MV-4-11 (cell line): ENCODE measurements at regions not wholly inside any gene's neighbourhood (a gene's known extent, or its start where the extent isn't known, plus 50 kb on each side); places are given as distances from the start of the nearest gene placed in this dataset.

ENCODE experiments used
- DNase-seq: peaks from one replicate; lab custom pipeline; 2025; lab: John Stamatoyannopoulos, UW

DNA sequence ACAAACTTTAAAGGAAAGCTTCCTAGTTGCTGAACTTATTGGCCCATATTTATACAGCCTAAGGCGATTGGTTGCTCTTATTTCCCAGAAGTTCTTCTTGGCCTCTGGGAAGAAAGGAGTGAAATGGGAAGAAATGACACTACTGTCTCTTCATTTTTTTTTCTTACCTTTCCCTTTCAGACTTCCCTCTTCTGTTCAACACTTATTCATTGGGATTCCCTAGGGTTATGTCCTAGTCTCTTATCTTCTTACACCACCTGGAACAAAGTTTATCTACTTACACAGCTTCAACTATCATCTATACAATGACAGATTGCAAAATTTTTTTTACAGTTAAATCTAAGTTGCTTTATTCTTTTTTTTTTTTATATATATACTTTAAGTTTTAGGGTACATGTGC is 68.0 kb downstream of the SNX12 start:
- no peak for DNase-seq

DNA sequence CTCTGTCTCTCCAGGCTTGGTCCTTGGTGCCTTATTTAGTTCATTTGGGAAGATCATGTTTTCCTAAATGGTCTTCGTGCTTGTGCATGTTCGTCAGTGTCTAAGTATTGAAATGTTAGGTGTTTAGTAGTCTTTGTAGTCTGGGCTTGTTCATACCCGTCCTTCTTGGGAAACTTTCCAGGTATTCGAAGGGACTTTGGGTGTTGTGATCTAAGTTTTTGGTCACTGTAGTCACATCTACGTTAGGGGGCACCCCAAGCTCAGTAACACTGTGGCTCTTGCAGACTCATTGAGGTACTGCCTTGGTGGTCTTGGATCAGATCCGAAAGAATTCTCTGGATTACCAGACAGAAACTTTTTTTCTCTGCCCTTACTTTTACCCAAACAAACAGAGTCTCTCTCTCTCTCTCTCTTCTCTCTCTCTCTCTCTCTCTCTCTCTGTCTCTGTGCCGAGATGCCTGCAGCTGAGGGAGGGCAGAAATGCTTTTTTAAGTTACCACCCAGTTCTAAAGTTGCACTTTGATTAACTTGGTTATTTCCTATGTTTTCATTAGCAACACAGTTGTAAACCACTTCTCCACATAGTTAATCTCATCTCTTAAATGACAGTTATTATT is 67.6 kb upstream of the SLC7A3 start:
- peak; percentile 15 for DNase-seq

DNA sequence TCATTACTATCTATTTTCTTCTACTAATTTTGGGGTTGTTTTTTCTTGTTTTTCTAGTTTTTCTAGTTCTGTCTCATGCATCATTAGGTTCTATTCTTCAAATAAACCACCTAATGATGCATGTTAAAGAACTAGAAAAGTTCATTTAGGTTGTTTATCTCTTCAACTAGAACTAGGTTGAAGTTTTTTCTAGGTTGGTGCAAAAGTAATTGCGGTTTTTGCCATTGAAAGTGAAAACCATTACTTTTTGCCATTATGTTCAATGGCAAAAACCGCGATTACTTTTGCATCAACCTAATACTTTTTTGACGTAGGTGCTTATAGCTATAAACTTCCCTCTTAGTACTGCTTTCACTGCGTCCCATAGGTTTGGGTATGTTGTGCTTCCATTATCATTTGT is 64.4 kb upstream of the SLC7A3 start:
- no peak for DNase-seq

DNA sequence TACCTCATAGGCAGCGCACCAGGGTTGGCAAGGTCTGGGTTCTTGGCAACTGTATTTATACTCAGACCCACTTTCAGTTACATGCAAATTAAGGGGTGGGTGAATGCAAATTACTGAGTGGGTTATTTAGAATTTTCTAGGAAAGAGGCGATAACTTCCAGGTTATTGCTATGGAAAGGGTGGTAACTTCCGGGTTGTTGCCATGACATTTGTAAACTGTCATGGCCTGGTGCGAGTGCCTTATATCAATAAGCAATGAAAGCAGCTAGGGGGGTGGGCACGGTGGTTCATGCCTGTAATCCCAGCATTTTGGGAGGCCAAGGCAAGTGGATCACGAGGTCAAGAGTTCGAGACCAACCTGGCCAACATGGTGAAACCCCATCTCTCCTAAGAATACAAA is 57.5 kb upstream of the SLC7A3 start:
- DNase-seq, result no peak
